ENCODE measurements at regions not wholly inside any gene's neighbourhood (a gene's known extent, or its start where the extent isn't known, plus 50 kb on each side); places are given as distances from the start of the nearest gene placed in this dataset.

DNA sequence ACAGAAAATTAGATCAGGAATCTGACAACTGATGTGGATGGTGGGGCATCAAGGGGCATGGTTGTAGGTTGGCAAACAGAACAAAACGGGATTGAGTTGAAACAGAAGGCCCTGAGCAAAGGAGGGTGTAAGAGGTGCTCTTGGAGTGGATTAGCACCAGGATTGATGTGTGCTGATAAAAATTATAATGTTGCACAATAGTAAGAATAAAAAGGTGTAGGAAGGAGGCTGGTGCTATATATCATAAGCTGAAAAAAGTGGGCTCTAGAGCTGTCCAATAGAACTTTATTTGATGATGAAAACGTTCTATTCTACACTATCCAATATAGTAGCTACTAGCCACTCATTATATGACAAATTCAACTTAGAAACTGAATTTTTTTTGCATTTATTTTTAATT is 263.1 kb upstream of the GYPC start:
- TF ChIP-seq, protein P1, sequence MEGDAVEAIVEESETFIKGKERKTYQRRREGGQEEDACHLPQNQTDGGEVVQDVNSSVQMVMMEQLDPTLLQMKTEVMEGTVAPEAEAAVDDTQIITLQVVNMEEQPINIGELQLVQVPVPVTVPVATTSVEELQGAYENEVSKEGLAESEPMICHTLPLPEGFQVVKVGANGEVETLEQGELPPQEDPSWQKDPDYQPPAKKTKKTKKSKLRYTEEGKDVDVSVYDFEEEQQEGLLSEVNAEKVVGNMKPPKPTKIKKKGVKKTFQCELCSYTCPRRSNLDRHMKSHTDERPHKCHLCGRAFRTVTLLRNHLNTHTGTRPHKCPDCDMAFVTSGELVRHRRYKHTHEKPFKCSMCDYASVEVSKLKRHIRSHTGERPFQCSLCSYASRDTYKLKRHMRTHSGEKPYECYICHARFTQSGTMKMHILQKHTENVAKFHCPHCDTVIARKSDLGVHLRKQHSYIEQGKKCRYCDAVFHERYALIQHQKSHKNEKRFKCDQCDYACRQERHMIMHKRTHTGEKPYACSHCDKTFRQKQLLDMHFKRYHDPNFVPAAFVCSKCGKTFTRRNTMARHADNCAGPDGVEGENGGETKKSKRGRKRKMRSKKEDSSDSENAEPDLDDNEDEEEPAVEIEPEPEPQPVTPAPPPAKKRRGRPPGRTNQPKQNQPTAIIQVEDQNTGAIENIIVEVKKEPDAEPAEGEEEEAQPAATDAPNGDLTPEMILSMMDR (IDR thresholded peaks at IDR 0.05), result no peak
- no peak for TF ChIP-seq ZFX (IDR thresholded peaks at IDR 0.05; ENCODE audit: borderline replicate concordance)

All from 22Rv1 (cell line).